ACHN (cell line): ENCODE measurements at regions not wholly inside any gene's neighbourhood (a gene's known extent, or its start where the extent isn't known, plus 50 kb on each side); places are given as distances from the start of the nearest gene placed in this dataset.

Source experiments
- DNase-seq: peaks from one replicate; pipeline ENCODE4 v3.0.0-alpha.2; 2015
- in situ Hi-C: cut with HindIII; loops from 2 replicates; pipeline ENCODE4 v1.10.0; 2017; ENCODE audit warnings: low sequenced_read_pairs, low pct_ligation_motif_present, low pct_unique_long_range_greater_than_20kb

DNA sequence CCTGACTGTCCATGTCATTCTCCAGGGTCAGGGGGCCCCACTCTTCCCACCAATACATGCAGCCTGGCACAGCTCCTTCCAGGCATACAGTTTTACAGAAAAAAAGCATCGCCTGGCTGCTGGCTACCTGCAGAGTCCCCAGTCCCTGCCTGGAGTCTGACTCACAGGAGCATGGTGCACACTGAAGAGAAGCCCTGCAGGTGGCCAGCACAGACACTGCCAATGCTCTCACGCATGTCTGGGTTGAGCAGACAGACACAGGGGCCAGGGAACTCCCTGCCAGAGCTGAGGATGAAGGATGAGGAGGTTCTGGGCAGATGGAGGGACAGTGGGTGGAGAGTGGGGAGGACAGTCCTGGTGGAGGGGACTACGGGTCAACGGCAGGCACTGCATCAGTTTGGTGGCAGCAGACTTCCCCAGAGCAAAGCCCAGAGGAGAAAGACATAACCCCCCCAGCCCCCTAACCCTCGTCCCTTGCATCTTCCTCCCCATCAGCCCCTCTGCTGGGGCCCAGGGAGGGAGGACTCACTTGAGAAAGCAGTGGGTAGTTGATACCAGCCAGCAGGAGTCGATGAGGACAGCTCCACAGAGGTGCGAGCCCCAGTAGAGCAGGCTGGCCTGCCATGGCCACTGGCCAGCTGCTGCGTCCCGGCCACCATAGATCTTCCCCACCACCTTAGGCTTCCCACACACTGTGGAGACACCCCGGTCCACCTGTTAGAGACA, 72.9 kb upstream of the SPTLC1 start:
- in situ Hi-C loops, result no loop called here
- DNase-seq, result no peak

DNA sequence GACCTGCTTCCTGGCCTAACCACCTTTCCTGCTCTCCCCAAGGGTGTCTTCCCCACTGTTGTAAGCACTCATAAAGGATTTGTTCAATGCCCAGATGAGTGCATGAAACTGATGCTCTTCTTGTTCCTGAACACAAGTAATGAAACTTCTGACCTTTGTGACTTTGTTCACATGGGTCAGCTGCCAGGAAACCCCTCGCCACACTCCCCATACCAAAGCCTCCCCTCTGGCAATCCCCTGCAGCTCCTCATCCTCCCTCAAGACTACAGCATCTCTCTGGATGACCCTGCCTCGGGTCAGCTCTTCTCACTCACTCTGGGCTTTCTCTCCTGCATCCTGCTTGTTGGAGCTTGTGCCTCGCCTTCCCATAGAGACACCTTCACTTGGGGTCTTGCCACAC, 72.2 kb upstream of the SPTLC1 start:
- in situ Hi-C loops, result no loop called here
- no peak for DNase-seq

DNA sequence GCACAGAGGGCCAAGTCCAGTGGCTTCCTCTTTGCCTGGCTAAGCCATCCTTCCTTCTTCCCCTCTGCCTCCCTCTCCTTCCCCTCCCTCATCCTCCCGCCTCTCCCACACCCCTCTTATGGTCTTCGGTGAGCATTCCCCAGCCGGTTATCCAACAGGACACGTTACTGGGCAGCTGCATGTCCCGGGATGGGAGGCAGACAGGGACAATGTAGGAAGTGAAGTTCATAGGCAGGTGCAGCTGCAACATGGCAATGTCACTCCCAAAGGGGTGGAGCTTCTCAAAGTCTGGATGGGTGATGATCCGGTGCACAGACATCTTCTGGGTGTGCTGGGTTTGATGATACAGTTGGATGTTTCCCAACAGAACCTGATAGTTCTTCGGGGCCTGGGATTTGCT, 71.4 kb upstream of the SPTLC1 start:
- DNase-seq, result no peak
- in situ Hi-C loops, result no loop called here

DNA sequence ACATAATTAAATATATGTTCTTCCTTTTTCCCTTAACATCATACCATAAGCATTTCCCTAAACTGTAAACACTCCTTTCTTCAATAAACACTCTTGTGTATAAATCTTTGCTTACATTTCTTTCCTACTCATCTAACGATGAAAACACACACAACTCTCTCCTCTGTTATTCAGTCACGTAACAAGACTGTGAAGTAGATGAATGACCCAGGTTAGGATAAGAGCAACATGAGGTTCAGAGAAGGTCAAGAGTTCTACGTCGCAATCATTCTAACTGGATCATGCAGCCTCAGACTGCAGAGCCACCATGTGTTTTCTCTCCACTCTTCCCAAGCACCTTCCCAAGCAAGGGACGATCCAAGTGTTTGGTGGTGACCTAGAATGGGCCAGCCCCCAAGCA, 70.5 kb upstream of the SPTLC1 start:
- DNase-seq, result no peak
- in situ Hi-C loops, result no loop called here

DNA sequence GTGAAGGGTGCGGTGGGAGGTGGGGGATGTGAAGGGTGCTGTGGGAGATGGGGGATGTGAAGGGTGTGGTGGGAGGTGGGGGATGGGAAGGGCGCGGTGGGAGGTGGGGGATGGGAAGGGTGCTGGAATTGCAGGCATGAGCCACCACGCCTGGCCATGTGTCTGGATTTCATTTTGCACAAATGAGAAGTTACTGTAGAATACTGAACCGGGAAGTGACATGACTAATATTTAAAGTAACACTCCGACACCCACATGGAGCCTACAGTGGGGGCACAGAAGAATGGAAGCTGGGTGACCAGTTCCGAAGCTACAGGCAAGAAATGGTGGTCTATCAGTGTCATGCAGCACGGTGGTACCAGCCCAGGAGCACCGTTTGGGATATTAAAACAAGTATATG, 69.9 kb upstream of the SPTLC1 start:
- in situ Hi-C loops, result no loop called here
- DNase-seq, result no peak

DNA sequence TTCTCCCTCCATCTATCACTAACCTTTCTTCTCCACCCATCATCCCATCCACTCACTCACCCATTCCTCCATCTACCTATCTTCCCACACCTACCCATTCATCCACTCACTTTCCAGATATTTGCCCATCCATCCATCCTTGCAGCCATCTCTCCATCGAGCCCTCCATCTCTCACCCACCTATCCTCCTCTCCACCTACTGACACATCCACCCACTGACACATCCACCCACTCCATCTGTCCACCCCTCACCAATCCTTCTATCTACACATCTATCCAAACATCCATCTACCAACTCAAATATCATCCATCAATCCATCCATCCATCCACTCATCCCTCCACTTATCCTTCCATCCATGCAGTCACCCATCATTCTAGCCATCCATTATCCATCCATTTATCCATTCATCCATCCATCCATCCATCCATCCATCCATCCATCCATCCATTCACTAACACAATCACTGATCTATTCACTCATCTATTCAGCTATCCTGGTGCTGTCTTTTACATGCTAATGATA, 68.9 kb upstream of the SPTLC1 start:
- DNase-seq, result no peak
- in situ Hi-C loops, result no loop called here

DNA sequence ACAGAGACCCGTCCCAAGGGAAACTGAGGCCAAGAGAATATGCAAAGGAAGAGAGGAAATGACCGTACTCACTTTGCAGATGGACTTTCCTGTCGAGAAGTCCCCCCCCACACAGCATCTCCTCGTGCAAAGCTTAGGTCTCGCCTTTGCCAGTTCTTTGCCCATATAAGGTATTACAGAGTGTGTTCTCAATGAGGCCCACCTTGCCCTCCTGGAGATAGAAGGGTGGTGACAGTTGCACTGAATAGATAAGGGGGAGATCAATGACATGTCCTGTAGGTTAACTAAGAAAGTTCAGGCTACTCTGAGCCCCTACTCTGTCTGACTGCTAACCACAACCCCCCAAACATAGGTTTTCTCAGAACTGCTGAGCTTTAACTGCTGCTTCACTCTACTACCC, 68.2 kb upstream of the SPTLC1 start:
- no peak for DNase-seq
- in situ Hi-C loops, result no loop called here

DNA sequence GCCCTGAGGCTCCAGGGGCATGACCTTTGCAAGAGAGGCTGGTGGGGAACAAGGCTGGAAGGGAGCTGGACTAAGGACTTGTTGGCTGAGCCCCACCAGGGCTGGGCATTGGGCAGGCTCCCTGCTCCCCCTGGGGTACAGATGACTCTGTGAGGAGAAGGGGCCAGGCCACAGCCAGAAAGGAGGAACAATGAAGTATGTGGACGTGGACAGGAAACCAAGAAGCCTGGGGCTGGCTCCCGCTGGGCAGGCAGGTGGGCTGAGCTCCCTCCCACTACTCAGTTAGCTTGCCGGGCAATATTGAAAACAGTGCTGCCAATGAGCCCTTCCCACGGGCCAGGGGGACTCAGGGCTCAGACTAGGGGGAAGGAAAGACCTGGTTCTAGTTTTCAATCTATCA, 66.1 kb upstream of the SPTLC1 start:
- DNase-seq, result no peak
- in situ Hi-C loops, result no loop called here

DNA sequence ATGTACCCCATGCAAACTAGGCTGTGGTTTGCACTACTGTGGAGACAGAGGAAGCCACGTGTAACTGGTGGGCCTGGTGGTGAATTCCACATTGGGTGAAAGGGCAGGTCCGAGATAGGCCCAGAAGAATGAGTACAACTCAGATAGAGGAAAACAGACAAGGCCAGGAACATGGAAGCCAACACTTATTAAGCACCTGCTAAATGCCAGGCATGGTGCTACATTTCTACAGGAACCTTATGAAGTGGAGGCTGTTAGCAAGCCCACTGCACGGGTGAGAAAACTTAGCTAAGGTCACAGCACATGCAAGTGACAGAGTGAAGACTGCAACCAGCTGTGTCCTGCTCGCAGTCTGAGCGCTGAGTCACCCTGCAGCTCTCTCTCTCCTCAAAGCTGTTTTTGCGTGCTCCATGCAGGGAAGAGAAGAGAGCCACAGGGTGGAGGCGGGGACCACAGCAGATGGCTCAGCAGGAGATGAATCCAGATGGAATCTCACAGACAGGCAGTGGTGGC, 65.5 kb upstream of the SPTLC1 start:
- no peak for DNase-seq
- in situ Hi-C loops, result no loop called here

DNA sequence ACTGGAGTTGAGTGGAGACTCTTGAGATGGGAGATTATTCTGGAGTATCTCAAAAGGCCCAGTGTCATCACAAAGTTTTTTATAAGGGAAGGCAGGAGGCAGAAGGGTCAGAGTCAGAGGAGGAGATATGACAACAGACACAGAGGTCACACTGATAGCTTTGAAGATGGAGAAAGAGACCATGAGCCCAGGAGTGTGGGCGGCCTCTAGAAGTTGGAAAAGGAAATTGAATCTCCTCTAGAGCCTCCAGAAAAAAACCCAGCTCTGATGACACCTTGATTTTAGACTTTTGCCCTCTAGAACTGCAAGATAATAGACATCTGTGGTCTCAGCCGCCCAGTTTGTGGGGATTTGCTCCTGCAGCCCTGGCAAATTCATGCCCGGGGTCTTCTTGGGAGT, 64.8 kb upstream of the SPTLC1 start:
- in situ Hi-C loops, result no loop called here
- no peak for DNase-seq

DNA sequence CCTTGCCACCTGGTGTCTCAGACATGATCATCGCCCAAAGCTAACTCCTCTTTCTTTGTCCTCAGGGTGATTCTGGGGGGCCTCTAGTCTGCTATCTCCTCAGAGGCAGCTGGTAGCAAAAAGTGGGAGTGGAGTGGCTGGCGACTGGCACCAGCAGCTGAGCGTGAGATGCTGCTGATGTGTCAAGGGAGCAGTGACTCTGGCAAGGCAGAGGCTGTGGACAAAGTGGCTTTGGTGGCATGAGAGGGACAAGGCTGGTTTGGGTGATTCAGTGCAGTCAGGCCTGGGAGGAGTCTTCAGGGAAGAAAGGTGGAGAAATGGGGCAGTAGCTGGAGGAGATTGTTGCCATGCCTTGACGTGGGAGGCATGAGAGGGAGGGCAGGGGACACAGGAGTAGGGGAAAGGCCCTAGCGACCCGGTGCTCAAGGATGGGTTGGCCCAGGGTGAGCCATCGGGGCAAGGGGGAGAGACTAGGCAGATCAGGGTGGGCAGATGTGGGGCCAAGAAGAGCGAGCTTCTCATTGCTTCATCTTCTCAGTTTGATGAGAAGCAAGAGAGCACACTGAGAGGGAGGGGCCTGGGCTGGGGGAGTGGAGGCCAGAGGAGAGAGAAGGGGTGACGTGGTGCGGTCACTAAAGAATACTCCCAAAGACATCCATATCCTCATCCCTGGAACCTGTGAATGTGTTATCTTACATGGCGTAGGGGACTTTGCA, 64.2 kb upstream of the SPTLC1 start:
- in situ Hi-C loops, result no loop called here
- DNase-seq, result no peak

DNA sequence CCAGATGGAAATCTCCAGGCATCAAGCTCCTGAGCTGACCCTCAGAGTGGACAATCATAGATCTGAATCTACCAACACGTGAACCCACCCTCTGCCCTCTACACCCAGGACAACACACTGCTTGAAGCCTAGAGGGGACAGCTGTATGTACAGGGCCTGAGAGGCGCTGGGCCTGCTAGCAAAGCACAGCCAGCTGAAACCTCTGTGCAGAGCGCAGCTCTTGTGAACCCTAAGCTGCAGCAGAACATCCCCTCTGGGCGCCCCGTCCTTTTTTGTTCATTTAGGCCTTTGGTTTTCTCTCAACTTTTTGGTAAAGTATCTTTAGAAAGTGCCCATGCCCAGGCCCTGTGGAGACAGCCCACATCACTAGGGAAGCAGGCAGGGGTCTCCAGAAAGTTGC, 62.4 kb upstream of the SPTLC1 start:
- DNase-seq, result no peak
- in situ Hi-C loops, result no loop called here

DNA sequence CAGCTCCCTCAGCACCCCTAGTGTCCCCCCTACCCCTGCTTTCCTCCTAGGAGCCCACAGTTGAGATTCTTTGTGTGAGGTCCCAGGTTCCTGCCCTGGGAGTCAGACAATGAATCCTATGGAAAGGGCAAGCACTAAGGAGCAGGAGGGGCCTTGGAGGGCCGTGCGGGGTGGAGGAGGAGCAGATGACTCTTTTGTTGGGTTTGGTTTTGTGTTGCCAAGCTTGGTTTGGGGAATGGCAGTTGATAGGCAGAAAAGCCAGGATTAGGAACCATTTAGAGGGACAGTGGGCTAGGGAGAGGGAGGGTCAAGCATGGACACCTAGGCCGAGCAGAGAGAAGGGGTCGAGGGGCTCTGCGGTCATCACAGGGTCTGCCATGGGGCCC, 61.6 kb upstream of the SPTLC1 start:
- in situ Hi-C loops, result no loop called here
- DNase-seq, result no peak

DNA sequence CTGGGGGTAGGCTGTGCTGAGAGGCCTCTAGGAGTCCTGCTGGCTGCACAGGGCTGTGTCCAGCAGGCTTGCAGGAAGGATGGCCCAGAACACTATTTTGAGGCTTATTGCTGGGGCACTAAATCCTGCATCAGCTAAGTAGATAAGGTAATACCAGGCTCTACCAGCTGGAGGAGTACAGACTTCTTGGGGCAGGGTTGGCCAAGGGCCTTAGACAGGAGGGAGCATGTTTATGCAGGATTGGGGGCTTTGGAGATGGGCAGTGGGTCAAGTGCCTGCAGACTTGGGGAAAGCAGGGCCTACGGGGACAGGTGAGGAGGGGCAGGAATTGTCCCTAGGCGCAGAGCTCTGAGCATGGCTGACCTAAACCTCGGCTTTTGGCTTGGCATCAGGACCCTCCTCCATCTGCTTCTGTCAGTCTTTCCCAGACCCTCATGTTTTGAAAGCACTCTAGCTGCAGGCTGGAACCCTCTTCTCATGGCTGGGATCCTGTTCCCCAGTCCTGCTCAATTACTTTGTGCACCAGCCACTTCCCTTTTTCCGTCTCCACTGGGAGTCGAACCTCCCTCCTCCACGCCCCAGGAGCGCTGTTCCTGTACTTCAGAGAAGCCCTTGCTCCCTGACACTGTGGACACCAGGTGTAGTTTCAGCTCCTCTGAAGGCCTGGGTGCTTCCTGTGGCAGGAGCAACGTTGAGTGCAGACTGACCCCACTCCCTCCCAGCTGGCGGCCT, 61.0 kb upstream of the SPTLC1 start:
- in situ Hi-C loops, result no loop called here
- DNase-seq, result peak; percentile 7

DNA sequence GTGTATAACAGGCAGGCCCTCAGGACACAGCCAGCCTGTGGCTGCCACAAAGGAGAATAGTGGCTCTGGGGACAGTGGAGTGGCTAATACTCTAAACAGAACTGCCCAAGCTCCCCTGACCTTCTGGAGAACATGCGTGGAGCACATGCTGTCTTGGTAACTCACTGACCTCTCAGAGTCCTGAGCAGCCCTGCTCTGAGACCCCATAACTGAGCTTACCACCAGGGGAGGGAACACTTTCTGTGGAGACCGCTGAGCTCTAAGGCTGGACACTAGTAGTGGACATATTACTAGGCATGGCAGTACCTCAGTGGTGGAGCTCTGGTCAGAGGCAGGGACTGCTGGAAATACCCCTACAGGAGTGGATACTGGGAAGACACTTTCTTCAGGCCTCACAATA, 60.2 kb upstream of the SPTLC1 start:
- DNase-seq, result no peak
- in situ Hi-C loops, result no loop called here

DNA sequence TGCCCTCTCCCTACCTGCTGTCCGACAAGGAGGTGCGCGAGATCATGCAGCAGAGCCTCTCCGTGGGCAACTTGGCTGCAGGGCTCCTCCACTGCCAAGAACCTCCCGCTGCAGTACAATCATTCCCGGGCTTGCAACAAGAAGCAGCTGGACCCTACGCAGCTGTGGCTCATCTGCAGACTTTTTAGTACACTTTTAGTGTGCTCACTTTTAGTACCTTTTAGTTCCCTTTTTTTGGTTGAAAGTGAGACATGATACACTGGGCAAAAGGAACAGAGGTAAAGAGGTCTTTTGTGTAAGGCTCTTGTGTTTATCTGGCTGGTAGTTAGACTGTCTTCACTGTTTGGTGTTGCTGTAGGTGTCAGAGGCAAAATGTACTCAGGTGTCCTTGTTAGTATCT, 58.1 kb upstream of the SPTLC1 start:
- no peak for DNase-seq
- in situ Hi-C loops, result no loop called here

DNA sequence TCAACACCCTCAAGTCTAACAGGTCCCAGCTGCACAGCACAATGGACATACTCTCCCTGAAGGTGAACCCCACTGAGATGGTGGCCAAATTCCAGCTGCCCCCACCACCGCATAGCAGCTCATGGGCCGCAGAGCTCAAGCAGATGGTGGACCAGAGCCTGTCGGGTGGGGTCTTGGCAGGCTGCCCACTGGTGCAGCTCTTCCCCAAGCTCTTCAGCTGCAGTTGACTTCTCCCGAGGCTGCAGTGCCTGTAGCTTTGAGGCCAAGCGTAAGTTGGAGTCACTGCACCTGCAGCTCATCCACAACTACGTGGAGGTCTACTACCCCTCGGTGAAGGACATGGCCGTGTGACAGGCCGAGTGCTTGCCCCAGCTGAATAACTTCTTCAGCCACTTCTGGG, 56.6 kb upstream of the SPTLC1 start:
- DNase-seq, result no peak

DNA sequence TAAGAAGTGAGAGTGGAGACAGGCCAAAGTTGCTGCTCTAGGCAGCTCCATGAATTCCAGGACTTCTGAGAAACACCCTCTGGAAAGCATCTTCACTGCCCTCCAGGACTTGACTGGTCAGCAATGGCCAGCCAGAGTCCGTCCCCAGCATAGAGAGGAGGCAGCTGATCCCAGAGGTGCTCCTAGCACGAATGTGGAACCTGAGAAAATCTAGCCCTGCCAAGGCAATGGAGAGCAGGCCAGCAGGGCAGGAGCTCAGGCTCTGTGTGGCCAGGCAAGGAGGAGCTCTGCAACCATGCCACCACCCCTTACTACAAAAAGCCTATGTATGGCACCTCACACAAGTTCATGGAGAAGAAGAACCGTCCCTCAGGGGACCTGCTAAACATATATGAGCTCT, 56.1 kb upstream of the SPTLC1 start:
- in situ Hi-C loops, result no loop called here
- no peak for DNase-seq

More for the DNA sequence above, 56.6 kb upstream of the SPTLC1 start:
- in situ Hi-C loops, result no loop called here

DNA sequence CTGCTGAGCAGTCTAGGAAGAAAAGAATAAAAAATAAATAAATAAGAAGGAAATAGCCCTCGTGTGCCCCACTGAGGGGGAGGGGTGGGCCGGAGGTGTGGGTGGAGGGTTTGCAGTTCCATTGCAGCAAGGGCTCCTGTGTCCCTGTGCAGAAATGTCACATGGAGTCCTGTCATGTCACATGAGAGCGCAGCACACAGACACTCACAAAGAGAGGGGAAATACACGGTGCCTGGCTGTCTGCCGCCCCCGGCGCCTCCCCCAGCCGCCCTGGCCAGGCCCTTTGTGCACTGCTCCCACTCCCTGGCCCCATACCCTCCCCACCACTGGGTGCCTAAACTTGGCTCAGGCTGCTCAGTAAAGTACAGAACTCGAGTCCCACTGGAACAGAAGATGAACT, 55.6 kb upstream of the SPTLC1 start:
- in situ Hi-C loops, result no loop called here
- no peak for DNase-seq
